HFFc6 (cell line): ENCODE measurements at regions not wholly inside any gene's neighbourhood (a gene's known extent, or its start where the extent isn't known, plus 50 kb on each side); places are given as distances from the start of the nearest gene placed in this dataset.
A peak's percentile ranks its signal among the peaks of the same experiment; 100 is the strongest.

Experiments used
- DNase-seq: peaks from one replicate; pipeline ENCODE4 v3.0.0-alpha.2; 2018
- H3K27ac Mint-ChIP-seq: 2 replicates; pipeline ENCODE4 v1.8.0; 2020; ENCODE audit warnings: mild to moderate bottlenecking, mixed read lengths
- H3K27me3 Mint-ChIP-seq: 2 replicates; pipeline ENCODE4 v1.8.0; 2021; ENCODE audit warnings: mild to moderate bottlenecking, moderate library complexity, mixed read lengths; ENCODE audit not compliant: insufficient read depth
- H3K36me3 Mint-ChIP-seq: 2 replicates; pipeline ENCODE4 v1.8.0; 2021; ENCODE audit warnings: low read depth, mixed read lengths
- H3K4me1 Mint-ChIP-seq: 2 replicates; pipeline ENCODE4 v1.8.0; 2020; ENCODE audit warnings: low read depth, mixed read lengths
- H3K4me3 Mint-ChIP-seq: 2 replicates; pipeline ENCODE4 v1.8.0; 2020; ENCODE audit warnings: mild to moderate bottlenecking, moderate library complexity, mixed read lengths
- H3K9me3 Mint-ChIP-seq: 2 replicates; pipeline ENCODE4 v1.8.0; 2020; ENCODE audit warnings: mild to moderate bottlenecking, mixed read lengths
- TF ChIP-seq, protein P1 (sequence below): fragments of 200-600 bp; sonication (generic); IDR thresholded peaks from 2 replicates; pipeline ENCODE4 v1.5.0; 2021; ENCODE audit warnings: antibody characterized with exemption, mild to moderate bottlenecking

DNA sequence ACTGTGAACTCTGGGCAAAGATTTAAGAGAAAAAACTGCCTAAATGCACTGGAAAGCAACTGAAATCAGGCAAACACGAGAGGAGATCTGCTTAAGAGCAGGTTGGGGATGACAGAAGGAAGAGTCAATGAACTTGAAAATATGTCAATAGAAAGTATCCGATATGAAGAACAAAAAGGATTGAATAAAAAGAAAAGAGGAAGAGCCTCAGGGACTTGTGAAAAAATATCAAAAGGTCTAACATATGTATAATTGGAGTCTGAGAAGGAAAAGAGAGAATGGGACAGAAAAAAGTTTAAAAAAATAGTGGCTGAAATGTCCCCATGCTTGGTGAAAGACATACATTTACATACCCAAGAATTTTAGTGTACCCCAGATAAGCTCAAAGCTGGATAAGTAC, 195.5 kb downstream of the COPRS start:
- no peak for DNase-seq
- peaks cover 12% of the 10 kb centered on the region for H3K27me3 Mint-ChIP-seq
- TF ChIP-seq, protein P1, sequence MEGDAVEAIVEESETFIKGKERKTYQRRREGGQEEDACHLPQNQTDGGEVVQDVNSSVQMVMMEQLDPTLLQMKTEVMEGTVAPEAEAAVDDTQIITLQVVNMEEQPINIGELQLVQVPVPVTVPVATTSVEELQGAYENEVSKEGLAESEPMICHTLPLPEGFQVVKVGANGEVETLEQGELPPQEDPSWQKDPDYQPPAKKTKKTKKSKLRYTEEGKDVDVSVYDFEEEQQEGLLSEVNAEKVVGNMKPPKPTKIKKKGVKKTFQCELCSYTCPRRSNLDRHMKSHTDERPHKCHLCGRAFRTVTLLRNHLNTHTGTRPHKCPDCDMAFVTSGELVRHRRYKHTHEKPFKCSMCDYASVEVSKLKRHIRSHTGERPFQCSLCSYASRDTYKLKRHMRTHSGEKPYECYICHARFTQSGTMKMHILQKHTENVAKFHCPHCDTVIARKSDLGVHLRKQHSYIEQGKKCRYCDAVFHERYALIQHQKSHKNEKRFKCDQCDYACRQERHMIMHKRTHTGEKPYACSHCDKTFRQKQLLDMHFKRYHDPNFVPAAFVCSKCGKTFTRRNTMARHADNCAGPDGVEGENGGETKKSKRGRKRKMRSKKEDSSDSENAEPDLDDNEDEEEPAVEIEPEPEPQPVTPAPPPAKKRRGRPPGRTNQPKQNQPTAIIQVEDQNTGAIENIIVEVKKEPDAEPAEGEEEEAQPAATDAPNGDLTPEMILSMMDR, result no peak

DNA sequence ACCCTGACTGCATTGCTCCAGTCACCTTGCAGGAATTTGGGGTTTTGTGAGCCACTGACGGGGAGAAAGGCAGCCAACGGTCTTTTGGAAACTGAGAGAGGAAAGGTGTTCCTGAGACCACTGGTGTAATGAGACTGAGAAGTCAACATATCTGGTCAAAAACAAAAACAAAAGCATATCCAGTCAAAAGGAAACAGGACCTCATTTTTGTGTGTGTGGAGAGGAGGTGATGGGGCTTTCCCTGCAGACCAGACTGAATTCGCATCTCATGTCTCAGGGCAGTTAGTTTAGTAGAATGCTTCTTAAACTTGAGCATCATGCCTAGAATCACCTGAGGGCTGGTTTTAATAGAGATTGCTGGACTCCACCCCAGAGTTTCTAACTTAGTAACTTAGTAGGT, 198.4 kb downstream of the COPRS start:
- peaks cover 27% of the 10 kb centered on the region for H3K36me3 Mint-ChIP-seq
- no peak for DNase-seq
- H3K9me3 Mint-ChIP-seq, result peaks cover 37% of the 10 kb centered on the region
- H3K4me1 Mint-ChIP-seq, result peaks cover 7% of the 10 kb centered on the region; the same call in 1 of the 2 replicates
- no peak overlapping the region for H3K27ac Mint-ChIP-seq
- no peak overlapping the region for H3K4me3 Mint-ChIP-seq
- TF ChIP-seq, protein P1, result no peak
- H3K27me3 Mint-ChIP-seq, result peaks cover 2% of the 10 kb centered on the region

More for the DNA sequence above, 195.5 kb downstream of the COPRS start:
- no peak overlapping the region for H3K27ac Mint-ChIP-seq
- H3K36me3 Mint-ChIP-seq, result peaks cover 32% of the 10 kb centered on the region
- H3K4me3 Mint-ChIP-seq, result no peak overlapping the region
- peaks cover 7% of the 10 kb centered on the region; the same call in 1 of the 2 replicates for H3K4me1 Mint-ChIP-seq
- peaks cover 51% of the 10 kb centered on the region for H3K9me3 Mint-ChIP-seq

DNA sequence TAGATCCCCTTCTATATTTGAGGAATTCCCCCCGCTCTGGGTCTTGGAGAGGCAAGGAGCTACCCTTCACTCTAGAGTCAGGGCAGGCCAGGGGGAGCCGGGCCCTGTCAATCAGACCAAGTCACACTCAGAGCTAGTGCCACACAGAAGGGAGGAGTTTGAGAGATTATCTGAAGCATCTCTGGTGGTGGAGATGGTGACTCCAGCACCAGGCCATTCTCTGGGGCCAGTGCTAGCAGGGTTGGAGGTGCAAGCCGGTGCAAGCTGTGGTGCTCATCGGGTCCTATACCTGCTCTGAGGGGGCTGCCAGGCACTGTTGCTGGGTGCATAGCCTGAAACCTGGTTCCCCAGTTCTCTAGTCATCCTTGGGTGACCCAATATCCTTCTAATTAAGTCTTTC, 201.2 kb downstream of the COPRS start:
- Mint-ChIP-seq H3K27me3 (peaks cover 5% of the 10 kb centered on the region), H3K4me3 (no peak overlapping the region), H3K36me3 (peaks cover 12% of the 10 kb centered on the region), H3K9me3 (peaks cover 11% of the 10 kb centered on the region), H3K27ac (no peak overlapping the region), H3K4me1 (peaks cover 13% of the 10 kb centered on the region; the same call in 1 of the 2 replicates)
- DNase-seq, result no peak
- TF ChIP-seq, protein P1, result no peak

DNA sequence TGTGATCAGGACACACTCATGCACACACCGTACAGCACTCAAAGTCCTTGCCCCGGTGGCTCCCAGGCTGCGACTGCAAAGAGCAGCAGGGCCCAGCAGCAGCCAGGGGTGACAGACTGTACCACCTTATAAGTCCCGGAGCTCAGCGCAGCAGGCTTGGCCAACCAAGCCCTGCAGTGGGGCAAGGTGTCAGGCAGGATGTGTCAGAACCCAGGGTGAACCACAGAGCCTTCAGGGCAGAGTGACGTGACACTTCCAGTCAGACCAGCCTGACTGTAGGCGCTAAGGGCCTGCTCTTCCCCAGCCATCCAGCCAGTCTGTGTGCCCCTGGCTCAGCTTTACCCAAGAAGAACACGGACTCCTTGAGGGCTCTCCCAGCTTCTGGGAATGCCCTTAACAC, 204.1 kb downstream of the COPRS start:
- Mint-ChIP-seq H3K36me3 (peaks cover 4% of the 10 kb centered on the region; the same call in 1 of the 2 replicates), H3K9me3 (no peaks in the 10 kb centered on the region), H3K27me3 (peaks cover 5% of the 10 kb centered on the region), H3K4me1 (peaks cover 12% of the 10 kb centered on the region; the same call in 1 of the 2 replicates), H3K4me3 (no peak overlapping the region), H3K27ac (no peak overlapping the region)
- TF ChIP-seq, protein P1, result no peak
- peak; percentile 10 for DNase-seq

DNA sequence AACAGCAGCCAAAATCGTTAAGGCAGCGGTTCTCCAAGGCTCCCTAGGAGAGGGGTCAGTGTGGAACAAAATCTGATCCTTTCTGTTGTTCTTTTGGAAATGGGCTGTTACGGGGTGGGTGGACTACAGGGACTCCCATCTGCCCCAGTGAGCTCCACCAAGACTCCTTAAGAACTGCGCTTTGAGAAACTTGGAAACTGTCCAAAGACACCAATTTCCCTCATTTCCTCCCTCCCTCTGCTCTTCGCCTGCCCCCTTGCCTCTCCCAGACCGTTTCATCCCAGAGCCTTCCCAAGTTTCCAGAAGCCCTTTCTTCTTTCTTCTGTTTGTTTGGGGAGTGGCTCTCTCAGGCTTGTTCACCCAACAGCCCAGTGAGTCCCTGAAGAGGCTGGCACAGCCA, 205.4 kb downstream of the COPRS start:
- peaks cover 6% of the 10 kb centered on the region; the same call in 1 of the 2 replicates for H3K4me1 Mint-ChIP-seq
- TF ChIP-seq, protein P1, result no peak
- H3K36me3 Mint-ChIP-seq, result peaks cover 4% of the 10 kb centered on the region; the same call in 1 of the 2 replicates
- H3K9me3 Mint-ChIP-seq, result no peaks in the 10 kb centered on the region
- peaks cover 5% of the 10 kb centered on the region for H3K27me3 Mint-ChIP-seq
- DNase-seq, result no peak
- H3K4me3 Mint-ChIP-seq, result no peak overlapping the region
- H3K27ac Mint-ChIP-seq, result no peak overlapping the region
